Endothelial cell (in vitro differentiated cells): ENCODE measurements at regions not wholly inside any gene's neighbourhood (a gene's known extent, or its start where the extent isn't known, plus 50 kb on each side); places are given as distances from the start of the nearest gene placed in this dataset.

Source experiments
- DNase-seq: peaks from one replicate; pipeline ENCODE4 v3.0.0; 2021; ENCODE audit warnings: low spot score
- H3K27ac Mint-ChIP-seq: one replicate; pipeline ENCODE4 v1.8.0; 2021; ENCODE audit warnings: mixed read lengths, inconsistent platforms; ENCODE audit not compliant: unreplicated experiment
- H3K27me3 Mint-ChIP-seq: one replicate; pipeline ENCODE4 v1.8.0; 2021; ENCODE audit warnings: mild to moderate bottlenecking, moderate library complexity, mixed read lengths, inconsistent platforms; ENCODE audit not compliant: unreplicated experiment
- H3K36me3 Mint-ChIP-seq: one replicate; pipeline ENCODE4 v1.8.0; 2021; ENCODE audit warnings: mild to moderate bottlenecking, low read depth, mixed read lengths, inconsistent platforms; ENCODE audit not compliant: unreplicated experiment
- H3K4me1 Mint-ChIP-seq: one replicate; pipeline ENCODE4 v1.8.0; 2021; ENCODE audit warnings: mild to moderate bottlenecking, mixed read lengths, inconsistent platforms; ENCODE audit not compliant: unreplicated experiment
- H3K4me3 Mint-ChIP-seq: one replicate; pipeline ENCODE4 v1.8.0; 2021; ENCODE audit warnings: mild to moderate bottlenecking, mixed read lengths, inconsistent platforms; ENCODE audit not compliant: unreplicated experiment
- H3K9me3 Mint-ChIP-seq: one replicate; pipeline ENCODE4 v1.8.0; 2021; ENCODE audit warnings: mixed read lengths, inconsistent platforms; ENCODE audit not compliant: unreplicated experiment
- CTCF ChIP-seq: fragments of 200-600 bp; sonication (generic); IDR thresholded peaks from one replicate; pipeline ENCODE4 v1.5.0; 2021; ENCODE audit warnings: antibody characterized with exemption; ENCODE audit not compliant: unreplicated experiment

GRCh38 chr6:9455864-9456658 is 958.8 kb downstream of the TFAP2A start:
- H3K9me3 Mint-ChIP-seq: no peaks in the 10 kb centered on the region
- H3K27me3 Mint-ChIP-seq: peaks cover 4% of the 10 kb centered on the region
- TF ChIP-seq CTCF: no peak
- no peak for DNase-seq
- peaks cover 5% of the 10 kb centered on the region for H3K4me1 Mint-ChIP-seq
- no peaks in the 10 kb centered on the region for H3K36me3 Mint-ChIP-seq
- no peak overlapping the region for H3K27ac Mint-ChIP-seq
- H3K4me3 Mint-ChIP-seq: no peak overlapping the region

- no peak for TF ChIP-seq CTCF
- Mint-ChIP-seq H3K36me3 (peaks cover 4% of the 10 kb centered on the region), H3K4me3 (no peak overlapping the region), H3K4me1 (no peaks in the 10 kb centered on the region), H3K9me3 (peaks cover 5% of the 10 kb centered on the region), H3K27me3 (peaks cover 3% of the 10 kb centered on the region), H3K27ac (no peak overlapping the region)
- no peak for DNase-seq
Observed at GRCh38 chr6:9439621-9440330, 975.1 kb downstream of the TFAP2A start.

DNA sequence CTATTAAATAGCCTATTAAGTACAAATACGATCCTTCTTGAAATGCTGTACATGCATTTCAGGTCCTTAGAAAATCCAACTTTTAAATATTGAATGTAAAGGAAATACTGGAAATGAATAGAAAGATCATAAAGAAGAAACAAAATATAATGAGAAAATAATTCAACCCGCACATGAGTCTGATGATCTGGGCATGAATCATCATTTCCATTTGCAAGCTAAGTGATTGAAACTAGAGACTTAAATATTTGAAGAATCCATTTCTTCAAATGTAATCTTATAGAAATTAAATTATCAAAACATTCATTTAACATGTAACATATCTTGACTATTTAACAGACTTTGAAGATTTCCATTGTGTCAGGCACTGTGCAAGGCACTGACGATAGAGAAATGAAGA is 977.0 kb downstream of the TFAP2A start:
- Mint-ChIP-seq H3K4me3 (no peak overlapping the region), H3K9me3 (no peaks in the 10 kb centered on the region), H3K27ac (no peak overlapping the region), H3K4me1 (no peaks in the 10 kb centered on the region), H3K27me3 (no peaks in the 10 kb centered on the region), H3K36me3 (no peaks in the 10 kb centered on the region)
- no peak for DNase-seq
- TF ChIP-seq CTCF: no peak

DNA sequence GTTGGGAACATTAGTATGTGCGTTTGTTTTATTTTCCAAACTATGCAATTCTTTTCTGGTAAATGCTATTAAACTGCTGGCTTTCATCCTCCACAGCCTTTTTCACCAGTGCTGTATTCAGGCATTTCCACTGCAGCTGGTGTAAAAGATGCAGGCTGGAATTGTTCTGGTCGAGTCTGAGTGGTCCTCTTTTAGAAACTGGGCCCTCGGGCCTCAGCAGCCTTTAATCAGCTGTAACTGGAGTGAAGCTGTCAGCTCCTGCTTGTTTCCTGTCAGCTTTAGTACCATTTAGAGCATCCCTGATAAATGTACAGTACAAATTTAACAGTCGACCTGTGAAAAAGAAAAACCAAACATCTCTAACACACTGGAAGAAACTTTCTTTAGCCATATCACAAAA is 979.6 kb downstream of the TFAP2A start:
- Mint-ChIP-seq H3K27ac (no peak overlapping the region), H3K4me3 (no peak overlapping the region), H3K27me3 (no peaks in the 10 kb centered on the region), H3K9me3 (no peaks in the 10 kb centered on the region), H3K4me1 (no peaks in the 10 kb centered on the region), H3K36me3 (no peaks in the 10 kb centered on the region)
- no peak for TF ChIP-seq CTCF
- no peak for DNase-seq

DNA sequence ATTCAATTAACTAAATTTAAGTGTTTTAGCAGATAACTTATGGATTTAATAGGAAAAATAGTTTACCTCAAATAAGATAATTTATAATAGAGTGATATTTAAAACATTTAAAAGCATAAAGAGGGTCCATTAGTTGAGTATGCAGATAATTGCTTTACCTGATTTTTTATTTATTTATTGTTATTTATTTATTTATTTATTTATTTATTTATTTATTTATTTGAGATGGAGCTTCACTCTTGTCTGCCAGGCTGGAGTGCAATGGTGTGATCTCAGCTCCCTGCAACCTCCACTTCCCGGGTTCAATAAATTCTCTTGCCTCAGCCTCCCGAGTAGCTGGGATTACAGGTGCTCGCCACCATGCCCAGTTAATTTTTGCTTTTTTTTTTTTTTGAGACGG is 982.9 kb downstream of the TFAP2A start:
- H3K36me3 Mint-ChIP-seq: no peaks in the 10 kb centered on the region
- no peaks in the 10 kb centered on the region for H3K27me3 Mint-ChIP-seq
- DNase-seq: no peak
- no peaks in the 10 kb centered on the region for H3K4me1 Mint-ChIP-seq
- TF ChIP-seq CTCF: no peak
- no peaks in the 10 kb centered on the region for H3K9me3 Mint-ChIP-seq
- no peak overlapping the region for H3K4me3 Mint-ChIP-seq
- H3K27ac Mint-ChIP-seq: no peak overlapping the region
